SHP77 treated with DMSO at 0.1 percent for 48 hours (cell line): ENCODE measurements at regions not wholly inside any gene's neighbourhood (a gene's known extent, or its start where the extent isn't known, plus 50 kb on each side); places are given as distances from the start of the nearest gene placed in this dataset.
A peak's percentile ranks its signal among the peaks of the same experiment; 100 is the strongest.

Experiments
- DNase-seq: peaks from one replicate; lab custom pipeline; 2025; lab: John Stamatoyannopoulos, UW

DNA sequence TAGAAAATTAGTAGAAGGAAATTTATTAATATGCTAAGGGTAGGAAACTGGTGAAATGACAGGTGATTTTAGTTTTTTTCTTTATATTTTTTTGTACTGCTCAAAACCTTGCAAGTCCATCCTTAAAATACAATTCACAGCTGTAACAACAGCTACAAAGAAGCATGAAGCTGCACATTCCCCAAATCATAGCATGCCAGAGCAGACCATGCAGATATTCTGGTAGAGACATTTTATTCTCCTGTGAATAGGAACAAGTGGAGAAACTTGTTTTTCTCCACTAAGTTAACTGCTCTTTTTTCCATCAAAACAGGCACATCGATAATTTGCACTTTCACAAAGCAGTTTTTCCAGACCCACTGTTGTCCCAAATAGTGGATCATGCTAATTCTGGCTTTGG, 1125.7 kb downstream of the BRINP3 start:
- DNase-seq = no peak

DNA sequence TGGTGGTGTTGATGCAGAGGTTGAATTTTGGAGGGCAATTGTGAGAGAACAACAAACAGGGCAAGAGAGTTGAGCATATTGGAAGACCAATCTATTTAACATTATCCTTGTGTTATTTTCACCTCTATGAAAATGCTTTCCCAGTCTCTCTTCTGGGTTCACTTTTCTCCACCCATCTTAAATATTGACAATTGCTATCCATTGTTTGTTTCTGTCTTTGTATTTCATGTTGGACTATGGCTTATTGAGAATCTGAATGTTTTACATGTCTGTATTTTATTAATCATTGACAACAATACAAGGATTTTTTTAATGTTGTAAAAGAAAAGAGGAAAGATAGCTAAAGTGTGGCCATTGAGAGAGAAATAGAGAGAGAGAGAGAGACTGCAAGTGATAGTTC, 1121.5 kb downstream of the BRINP3 start:
- no peak for DNase-seq

DNA sequence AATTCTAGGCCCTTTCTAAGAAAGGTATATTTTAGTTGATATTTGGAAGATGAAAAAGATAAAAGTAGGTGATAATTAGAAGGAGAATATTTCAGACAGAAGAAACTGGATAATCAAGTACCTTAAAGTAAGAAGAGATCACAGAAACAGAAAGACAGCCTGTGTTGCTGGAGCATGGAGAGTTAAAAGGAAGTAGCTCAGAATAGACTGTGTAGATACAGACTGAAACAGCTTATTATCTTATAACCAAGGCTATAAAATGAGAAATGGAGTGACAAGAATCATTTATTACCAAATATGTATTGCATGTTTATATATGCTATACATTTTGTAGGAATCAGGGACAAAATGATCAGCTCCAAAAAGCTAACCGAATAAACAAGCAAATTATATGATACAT, 1120.3 kb downstream of the BRINP3 start:
- DNase-seq = no peak

DNA sequence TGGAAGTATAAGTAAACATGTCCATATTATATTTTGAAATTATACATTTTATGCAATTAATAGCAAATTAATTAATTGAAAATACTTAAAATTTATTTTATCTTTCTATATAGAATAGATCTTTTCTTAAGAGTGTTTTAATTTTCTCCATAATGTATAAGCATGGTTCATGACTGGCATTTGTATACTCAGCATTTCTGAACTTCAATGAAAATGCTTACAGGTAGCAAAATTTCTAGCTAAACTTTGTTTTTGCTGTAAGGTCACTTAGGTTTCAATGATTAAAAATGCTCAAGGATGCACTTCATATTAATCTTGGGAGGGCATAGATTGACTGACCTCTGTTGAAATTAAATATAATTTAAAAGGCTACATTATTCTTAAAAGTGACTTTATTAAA, 1108.1 kb downstream of the BRINP3 start:
- no peak for DNase-seq

DNA sequence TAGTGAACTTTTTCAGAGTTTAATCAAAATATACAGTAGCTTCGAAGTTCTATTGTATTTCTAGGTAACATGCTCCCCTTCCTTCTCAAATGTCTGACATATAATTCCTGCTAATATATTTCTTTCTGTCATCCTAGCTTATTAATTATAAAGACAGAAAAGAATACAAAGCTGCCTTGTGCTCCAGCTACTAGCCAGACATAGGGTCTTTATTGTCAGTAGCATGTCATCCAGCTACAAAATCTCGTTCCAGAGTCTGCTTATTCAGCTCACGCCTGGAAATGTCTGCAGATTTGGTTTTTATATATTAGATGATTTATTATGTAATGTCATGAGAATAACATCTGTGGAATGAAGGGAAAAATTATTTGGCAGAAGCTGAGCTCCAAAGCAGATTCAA, 1102.8 kb downstream of the BRINP3 start:
- no peak for DNase-seq

DNA sequence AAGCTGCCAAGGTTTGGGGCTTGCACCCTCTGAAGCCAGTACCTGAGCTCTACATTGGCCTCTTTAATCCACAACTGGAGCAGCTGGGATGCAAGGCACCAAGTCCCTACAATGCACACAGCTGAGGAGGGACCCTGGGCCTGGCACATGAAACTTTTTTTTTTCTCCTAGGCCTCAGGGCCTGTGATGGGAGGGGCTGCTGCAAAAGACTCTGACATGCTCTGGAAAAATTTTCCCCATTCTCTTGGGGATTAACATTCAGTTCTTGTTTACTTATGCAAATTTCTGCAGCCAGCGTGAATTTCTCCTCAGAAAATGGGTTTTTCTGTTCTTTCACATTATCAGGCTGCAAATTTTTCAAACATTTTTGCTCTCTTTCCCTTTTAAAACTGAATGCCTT, 1072.2 kb downstream of the BRINP3 start:
- DNase-seq = no peak

DNA sequence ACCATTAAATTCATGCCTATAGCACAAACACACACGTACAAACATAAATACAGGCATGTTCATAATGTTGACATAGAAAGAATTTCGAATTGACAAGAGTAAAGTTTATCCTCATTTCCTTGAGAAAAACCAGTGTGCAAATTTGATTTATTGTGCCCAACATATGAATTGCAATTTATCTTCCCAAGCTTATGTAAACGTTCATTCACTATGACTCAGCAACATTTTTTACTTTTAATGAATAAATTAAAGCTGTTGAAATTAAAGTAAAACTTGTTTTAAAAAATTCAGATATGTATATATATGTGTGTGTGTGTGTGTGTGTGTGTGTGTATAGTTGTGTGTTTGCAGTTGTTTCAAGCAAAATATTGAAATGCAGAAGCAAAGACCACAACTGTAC, 1067.9 kb downstream of the BRINP3 start:
- DNase-seq = no peak

DNA sequence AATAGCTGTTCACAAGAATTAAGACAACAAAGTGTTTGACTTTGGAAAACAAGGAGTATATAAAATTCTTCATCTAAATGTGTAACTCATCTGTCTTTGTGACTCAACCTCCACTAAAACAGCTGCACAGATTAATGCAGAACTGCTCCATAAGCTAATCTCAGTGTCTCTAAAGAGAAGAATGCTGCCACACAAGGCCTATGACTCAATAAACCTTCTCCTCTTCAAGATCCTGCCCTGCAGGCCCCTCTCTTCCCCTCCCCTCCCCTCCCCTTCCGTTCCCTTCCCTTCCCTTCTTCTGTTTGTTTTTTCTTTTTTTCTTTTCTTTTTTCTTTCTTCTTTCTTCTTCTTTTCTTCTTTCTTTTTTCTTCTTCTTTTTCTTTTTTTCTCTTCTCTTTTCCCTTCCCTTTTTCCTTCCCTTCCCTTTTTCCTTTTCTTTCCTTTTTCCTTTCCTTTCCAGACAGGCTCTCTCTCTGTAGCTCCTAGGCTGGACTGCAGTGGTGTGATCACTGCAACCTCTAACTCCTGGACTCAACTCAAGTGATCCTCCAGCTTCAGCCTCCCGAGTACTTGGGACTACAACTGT, 1052.8 kb downstream of the BRINP3 start:
- no peak for DNase-seq

DNA sequence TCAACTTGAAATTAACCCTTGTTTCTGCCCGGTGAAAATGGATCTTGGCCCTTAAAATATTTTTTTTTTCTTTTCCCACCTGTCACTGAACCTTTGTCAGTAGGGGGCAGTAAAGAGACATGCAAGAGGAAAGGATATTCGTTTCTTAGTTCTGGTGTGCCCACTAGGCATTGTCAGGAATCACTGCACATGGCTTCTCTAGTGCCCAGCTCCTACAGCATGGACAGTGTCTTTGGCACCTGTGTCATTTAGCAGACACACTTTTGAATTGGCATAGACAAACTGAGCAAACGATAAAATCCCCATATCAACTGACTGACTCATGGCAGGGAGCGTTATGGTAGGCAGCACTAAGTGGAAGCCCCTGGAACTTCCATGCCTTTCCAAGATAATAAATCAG, 1048.1 kb downstream of the BRINP3 start:
- peak; percentile 25 for DNase-seq

DNA sequence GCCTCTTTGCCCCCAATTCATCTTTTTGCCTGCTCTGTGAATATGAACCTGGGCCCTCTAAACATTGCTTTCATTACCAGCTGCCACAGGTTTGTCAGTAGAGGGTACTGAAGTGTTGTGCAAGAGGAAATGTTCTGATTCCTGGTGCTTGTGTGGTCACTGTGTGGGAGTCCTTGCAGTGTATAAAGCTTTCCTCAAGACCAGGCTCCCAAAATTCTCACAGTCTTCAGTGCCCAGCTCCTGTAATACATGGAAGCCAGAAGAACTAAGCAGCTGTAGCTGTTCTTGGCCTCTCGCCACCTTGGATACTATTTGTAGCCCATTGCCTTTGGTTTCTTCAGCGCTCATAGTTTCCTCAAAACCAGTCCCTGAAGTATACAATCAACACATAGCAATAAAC, 1046.2 kb downstream of the BRINP3 start:
- DNase-seq = no peak

DNA sequence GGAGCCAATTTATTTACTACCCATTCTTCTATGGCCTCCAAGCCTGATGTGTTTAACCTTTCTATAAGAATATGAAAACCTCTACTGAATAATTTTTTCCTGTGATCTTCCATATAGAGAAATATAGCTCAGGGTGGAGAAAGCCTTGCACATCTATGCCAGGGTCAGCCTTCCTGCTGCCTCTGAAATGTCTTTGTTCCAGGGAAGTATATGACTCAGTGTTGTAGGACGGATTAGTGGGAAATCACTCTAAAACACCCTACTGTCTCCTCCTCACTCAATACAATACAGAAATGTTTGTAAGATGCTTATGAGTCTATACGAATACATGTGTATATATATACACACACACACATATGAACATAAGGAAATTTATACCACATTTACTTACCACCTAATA, 1044.9 kb downstream of the BRINP3 start:
- no peak for DNase-seq

DNA sequence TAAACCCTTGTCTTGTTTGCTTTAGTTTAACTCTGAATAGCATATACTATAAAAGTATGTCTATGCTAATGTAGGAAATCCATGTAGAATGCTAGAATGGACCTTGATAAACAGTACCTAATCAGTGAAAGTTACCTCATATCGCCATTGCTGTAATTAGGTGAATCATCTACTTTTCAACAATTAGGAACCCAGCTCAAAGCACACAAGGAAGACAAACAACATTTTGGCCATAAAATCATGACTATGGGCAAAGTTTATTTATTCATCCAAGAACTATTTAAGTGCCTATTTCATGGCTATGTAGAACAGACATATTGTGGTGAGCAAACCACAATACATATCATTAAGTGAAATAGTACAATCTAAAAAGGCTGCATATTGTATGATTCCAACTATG, 1043.2 kb downstream of the BRINP3 start:
- DNase-seq = no peak

DNA sequence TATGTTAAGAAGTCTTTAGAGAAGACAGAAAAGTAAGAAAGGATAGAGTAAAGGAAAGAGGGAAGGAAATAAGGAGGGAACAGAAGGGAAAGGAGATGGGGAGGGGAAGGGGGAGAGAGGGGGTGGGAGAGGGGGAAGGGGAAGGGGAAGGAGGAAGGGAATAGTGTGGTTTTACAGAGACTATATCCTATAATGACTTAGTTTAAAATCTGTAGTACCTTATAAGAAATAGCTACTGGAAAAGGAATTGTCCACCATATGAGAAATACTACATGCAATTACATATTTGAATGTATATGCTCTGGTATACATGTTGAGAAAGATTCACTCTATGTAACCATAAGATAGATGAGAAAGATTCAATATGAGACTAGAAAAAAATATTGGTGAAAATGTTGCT, 1042.3 kb downstream of the BRINP3 start:
- no peak for DNase-seq

DNA sequence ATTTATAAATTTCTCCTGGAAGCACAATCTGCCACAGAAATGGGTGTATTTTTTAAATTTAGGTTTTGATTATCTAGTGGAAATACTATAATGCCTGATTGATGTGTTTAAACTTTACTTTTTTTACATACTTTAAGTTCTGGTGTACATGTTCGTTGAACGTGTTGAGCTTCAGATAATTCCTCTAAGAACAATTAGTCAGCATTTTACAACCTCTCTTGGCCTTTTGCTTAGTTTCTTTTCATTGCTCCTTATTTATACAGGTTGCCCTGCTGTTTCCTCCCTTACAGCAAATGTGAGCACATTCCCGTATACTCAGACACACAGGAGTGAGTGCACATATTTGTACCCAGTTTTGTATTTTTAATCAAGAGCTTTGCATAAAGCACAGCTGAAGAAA, 1038.9 kb downstream of the BRINP3 start:
- DNase-seq = no peak

DNA sequence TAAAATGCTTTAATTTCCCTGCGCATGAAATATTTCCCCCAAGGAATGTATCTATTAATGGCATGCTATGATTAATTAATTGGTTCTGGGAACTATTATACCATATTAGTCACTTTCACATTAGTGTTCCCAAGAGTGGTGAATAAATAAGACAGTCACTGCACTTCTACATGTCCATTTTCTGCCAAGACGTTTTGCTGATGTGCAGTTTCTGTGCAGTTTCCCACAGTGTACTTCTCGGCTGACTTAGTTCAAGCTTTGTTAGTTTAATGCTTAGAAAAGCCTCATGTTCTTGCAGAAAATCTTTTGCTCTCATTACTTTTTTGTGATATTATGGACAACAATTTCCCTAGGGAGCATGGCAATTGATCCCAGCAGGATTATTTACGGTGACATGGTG, 1014.5 kb downstream of the BRINP3 start:
- no peak for DNase-seq

DNA sequence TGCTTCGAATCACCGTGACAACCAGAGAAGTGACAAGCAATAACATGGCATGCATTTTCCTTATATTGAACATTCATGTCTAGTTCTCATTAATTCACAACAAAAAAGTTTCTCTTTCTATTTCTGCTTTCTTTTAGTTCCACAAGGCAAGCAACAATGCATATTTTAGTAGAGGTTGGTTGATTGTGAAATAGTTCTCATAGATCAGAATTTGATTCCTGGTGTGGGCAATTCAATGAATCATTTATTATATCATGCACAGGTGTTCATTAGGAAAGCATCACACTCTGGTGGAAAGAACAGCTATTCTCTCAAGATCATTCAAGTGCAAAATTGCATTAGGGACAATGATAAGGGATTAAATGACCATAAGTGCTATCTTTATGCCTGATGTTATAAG, 980.9 kb downstream of the BRINP3 start:
- no peak for DNase-seq

DNA sequence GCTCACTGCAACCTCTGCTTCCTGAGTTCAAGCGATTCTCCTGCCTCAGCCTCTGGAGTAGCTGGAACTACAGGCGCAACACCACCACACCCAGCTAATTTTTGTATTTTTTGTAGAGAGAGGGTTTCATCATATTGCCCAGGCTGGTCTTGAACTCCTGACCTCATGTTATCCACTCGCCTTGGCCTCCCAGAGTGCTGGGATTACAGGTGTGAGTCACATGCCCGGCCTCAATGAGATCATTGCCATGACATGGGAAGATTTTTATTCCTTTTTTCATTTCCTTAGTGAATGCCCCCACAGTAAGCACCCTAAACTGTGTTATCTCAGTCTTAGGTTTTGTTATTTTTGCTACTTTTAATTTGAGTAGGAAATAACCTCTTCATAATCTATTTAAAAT, 977.9 kb downstream of the BRINP3 start:
- no peak for DNase-seq

DNA sequence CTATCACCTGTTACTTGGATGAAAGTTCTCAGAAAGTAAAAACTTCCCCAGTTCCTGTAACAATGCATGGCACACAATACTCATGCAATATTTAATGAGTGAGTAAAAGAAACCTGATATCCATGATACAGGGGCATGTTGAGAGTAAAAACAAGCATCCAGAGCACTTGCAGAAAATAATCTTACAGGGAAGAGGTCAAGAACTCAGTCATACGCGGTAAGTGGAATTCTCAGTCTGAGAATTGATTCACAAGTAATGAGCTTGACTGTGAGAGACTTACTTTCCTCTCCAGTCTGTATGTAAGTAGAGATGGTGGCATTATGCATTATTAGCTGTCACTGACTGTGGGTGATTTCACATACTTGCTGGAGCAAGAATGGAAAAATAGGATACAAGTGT, 976.9 kb downstream of the BRINP3 start:
- DNase-seq = no peak

DNA sequence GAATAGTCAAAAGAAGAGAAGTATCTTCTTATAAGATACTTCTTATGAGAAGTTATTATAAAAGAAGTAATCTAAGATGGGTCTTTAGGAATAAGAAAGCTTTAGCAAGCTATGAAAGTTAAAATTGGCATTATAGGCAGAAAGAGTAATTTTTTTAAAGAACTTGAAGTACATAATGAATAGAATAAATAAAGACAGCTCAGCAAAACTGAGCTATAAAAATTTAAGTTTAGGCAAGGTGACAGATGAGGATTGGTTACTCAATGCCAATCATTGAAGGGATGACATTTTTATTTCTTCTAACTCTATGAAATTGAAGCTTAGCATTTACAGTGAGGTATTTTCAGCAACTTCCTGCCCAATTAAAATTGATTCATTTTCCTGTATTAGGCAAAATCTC, 966.8 kb downstream of the BRINP3 start:
- DNase-seq = no peak

DNA sequence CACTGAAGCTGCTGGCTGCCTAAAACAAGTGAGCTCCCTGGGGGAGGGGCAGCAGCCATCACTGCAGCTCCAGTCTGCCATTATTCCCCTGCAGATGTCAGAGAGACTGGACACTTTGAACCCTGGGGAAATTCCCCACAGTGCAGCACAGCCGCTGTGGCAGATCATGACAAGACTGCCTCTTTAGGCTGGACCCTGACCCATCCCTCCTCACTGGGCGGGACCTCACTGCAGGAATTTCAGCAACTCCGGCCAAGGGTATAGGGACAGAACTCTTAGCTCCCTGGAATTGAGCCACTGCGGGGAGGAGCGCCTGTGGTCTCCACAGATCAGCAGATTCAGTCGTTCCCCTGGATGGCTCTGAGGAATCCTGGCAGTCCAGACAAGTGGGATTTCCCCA, 964.6 kb downstream of the BRINP3 start:
- DNase-seq = no peak

DNA sequence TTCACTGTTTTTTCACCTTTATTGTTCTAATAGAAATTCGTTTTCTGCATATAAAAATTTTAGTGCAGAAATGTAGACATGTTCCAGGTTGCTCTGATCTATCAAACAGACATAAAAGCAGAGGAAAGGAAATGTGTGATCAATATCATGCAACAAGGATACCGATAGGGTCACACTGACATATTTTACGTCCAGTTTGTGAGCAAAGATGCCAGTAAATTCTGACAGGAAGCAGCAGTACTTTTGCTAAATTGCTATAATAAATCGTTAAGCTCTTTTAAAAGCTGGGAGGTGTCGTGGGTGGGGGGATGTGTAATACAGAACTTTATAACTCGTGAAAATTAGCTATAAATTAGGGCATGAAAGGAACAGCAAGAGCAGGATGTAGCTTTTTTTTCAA, 955.2 kb downstream of the BRINP3 start:
- no peak for DNase-seq

DNA sequence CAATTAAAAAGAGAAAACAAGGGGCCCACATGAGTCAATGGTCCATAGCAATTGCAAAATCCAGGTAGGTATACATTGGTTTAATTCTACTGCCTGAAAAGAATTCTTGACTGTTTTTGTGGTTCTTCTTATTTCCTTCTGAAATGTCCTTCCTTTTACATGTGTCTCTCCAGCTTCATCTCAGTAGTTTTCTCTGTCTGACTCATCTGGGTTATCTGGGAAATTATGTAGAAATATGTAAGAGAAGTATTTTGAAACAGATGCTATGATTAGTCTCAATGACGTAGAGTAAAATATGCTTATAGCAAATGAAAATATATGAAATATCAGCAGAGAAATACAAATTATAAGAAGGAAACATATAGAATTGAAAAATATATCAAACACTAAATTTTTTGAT, 953.2 kb downstream of the BRINP3 start:
- DNase-seq = no peak

DNA sequence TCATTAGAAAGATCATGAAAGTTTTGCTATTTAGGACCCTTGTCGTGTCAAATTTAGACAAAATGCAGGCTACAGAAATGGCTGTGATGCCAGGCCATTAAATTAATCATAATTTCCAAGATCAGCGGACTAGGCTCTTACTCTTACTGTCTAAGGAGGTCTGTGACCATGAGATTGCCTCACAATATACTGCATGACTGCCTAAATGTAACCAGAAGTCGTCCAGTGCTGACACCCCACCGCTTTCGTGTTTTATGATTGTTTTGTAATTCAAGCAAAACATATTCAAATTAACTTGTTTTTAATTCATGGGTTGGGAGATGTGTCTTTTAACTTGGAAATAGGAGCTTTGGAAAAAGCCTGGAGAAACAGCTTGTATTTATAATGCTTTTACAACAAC, 947.5 kb downstream of the BRINP3 start:
- DNase-seq = no peak

DNA sequence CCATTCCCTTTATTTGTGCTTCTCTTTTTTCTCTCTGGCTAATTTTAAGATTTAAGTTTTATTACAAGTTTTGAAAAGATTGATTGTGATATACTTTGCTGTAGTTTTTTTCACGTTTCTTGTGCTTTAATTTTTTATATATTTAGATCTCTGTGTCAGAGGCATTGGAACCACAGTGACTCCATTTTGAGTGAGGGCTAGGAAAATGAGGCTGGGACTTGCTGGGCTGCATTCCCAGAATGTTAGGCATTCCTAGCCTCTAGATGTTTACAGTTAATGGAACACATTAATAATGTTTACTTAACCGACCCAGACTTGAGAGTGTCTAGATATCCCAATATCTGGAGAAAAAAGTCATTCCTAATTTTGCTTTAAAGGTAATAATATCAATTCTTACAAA, 939.4 kb downstream of the BRINP3 start:
- DNase-seq = no peak

DNA sequence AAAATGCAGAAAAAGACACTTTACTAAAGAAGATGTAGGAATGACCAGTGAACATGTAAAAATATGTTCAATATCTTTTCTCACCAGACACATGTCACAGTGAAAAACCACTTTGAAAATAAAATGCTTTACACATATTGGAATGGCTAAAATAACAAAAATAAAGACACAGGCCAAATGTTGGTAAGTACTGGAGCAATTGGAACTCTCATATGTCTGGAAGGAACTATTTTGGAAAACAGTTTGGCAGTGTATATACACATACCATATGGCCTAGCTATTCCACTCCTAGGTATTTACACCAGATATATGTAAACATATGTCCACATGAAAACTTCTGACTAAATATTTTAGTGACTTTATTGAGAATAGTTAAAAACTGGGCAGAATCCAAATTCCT, 927.2 kb downstream of the BRINP3 start:
- DNase-seq = no peak
